22Rv1 (cell line): ENCODE measurements at regions not wholly inside any gene's neighbourhood (a gene's known extent, or its start where the extent isn't known, plus 50 kb on each side); places are given as distances from the start of the nearest gene placed in this dataset.

Experiments used
- ZFX ChIP-seq: fragments of 450-650 bp; IDR thresholded peaks from 2 replicates; pipeline ENCODE4 v1.6.1; 2017; ENCODE audit warnings: antibody characterized with exemption, borderline replicate concordance
- TF ChIP-seq, protein P1 (sequence below): fragments of 450-650 bp; IDR thresholded peaks from 2 replicates; pipeline ENCODE4 v1.5.1; 2017; ENCODE audit warnings: mild to moderate bottlenecking

DNA sequence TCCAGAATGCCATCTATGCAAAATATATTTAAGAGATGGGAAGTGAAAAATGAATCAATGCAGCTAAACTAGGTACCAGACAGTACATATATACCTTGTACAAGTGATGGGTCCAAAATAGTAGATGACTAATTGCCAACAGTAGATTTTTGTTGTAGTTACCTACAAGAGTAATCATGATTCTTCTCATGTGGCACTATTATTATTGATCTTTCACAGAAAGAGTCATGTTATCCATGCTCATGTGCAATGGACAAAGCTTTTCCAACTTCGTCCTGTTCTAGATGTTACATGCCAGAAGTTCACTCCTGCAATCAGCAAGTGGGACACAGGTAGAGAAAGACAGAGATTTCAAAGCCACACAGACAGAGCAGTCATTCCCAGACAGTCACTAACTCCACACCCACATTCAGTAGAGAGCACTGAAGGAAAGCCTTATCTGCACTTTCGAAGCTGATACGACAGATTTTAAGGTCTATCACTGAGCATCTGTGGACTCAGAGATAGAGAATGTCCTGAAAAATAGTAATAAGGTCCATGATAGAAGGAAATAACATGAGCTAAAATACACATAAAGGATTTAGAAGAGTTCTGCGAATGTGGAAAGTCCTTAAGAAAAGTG, 101.6 kb upstream of the ITPRID2 start:
- TF ChIP-seq, protein P1, sequence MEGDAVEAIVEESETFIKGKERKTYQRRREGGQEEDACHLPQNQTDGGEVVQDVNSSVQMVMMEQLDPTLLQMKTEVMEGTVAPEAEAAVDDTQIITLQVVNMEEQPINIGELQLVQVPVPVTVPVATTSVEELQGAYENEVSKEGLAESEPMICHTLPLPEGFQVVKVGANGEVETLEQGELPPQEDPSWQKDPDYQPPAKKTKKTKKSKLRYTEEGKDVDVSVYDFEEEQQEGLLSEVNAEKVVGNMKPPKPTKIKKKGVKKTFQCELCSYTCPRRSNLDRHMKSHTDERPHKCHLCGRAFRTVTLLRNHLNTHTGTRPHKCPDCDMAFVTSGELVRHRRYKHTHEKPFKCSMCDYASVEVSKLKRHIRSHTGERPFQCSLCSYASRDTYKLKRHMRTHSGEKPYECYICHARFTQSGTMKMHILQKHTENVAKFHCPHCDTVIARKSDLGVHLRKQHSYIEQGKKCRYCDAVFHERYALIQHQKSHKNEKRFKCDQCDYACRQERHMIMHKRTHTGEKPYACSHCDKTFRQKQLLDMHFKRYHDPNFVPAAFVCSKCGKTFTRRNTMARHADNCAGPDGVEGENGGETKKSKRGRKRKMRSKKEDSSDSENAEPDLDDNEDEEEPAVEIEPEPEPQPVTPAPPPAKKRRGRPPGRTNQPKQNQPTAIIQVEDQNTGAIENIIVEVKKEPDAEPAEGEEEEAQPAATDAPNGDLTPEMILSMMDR = no peak
- no peak for TF ChIP-seq ZFX
